ENCODE measurements at regions not wholly inside any gene's neighbourhood (a gene's known extent, or its start where the extent isn't known, plus 50 kb on each side); places are given as distances from the start of the nearest gene placed in this dataset.
"Not testable (repeated sequence)": the region's sequence is repeated elsewhere in the genome, so short reads cannot be mapped to it uniquely, and the experiment has no call there.

- TF ChIP-seq POLR2AphosphoS5 (IDR thresholded peaks at IDR 0.05) (no peak), POLR2A (IDR thresholded peaks at IDR 0.05; ENCODE audit: low read depth) (no peak), EP300 (IDR thresholded peaks at IDR 0.05) (no peak), CTCF (IDR thresholded peaks at IDR 0.05) (no peak)
Measured at GRCh38 chr1:241432241-241432640, 75.2 kb upstream of the RGS7 start.

GRCh38 chr1:241425091-241425490 lies 68.1 kb upstream of the RGS7 start:
- 82% methylated on average over 4 of the region's 4 CpGs for WGBS
- H3K36me3 ChIP-seq; intact Hi-C loops (cut with DNase I); DNase-seq (ENCODE audit: extremely low spot score); H3K9me3 ChIP-seq; H3K27ac ChIP-seq (replicated peaks in 1 of 4); H3K4me3 ChIP-seq: not testable (repeated sequence)
- Histone ChIP-seq H3K4me1 (peaks cover 6 to 13% (median 12%) of the 10 kb centered on the region in 4 donors), H3K27me3 (peaks cover 0 to 19% (median 6%) of the 10 kb centered on the region in 4 donors)

More at GRCh38 chr1:241432241-241432640, 75.2 kb upstream of the RGS7 start:
- no peaks in the 10 kb centered on the region for H3K4me1 ChIP-seq
- H3K27me3 ChIP-seq: peaks cover 0 to 13% (median 0%) of the 10 kb centered on the region in 4 donors
- intact Hi-C loops (cut with DNase I): no loop called here
- H3K9me3 ChIP-seq: no peaks in the 10 kb centered on the region
- H3K36me3 ChIP-seq: no peaks in the 10 kb centered on the region
- H3K27ac ChIP-seq (replicated peaks in 1 of 4): no peak overlapping the region
- DNase-seq (ENCODE audit: extremely low spot score): no peak
- H3K4me3 ChIP-seq: no peak overlapping the region
- WGBS: 87% methylated on average over 4 of the region's 4 CpGs

- Histone ChIP-seq H3K36me3 (no peaks in the 10 kb centered on the region), H3K9me3 (no peaks in the 10 kb centered on the region), H3K4me3 (peak overlapping the region; percentile 41 to 50 (median 46)), H3K4me1 (peaks cover 6 to 13% (median 12%) of the 10 kb centered on the region in 4 donors), H3K27ac (replicated peaks in 1 of 4) (no peak overlapping the region), H3K27me3 (peaks cover 0 to 18% (median 6%) of the 10 kb centered on the region in 4 donors)
- 29% methylated on average over 12 of the region's 21 CpGs for WGBS
- no peak for DNase-seq (ENCODE audit: extremely low spot score)
- intact Hi-C loops (cut with DNase I): no loop called here
- TF ChIP-seq POLR2A (IDR thresholded peaks at IDR 0.05; ENCODE audit: low read depth) (no peak), CTCF (IDR thresholded peaks at IDR 0.05) (no peak), EP300 (IDR thresholded peaks at IDR 0.05) (no peak)
Measured at GRCh38 chr1:241424480-241424971, 67.5 kb upstream of the RGS7 start.

- Histone ChIP-seq H3K4me3 (peak overlapping the region; percentile 41 to 50 (median 46)), H3K36me3 (no peaks in the 10 kb centered on the region), H3K9me3 (no peaks in the 10 kb centered on the region), H3K27ac (replicated peaks in 1 of 4) (no peak overlapping the region), H3K4me1 (peaks cover 6 to 13% (median 12%) of the 10 kb centered on the region in 4 donors), H3K27me3 (peaks cover 0 to 18% (median 6%) of the 10 kb centered on the region in 4 donors)
- intact Hi-C loops (cut with DNase I): no loop called here
- DNase-seq (ENCODE audit: extremely low spot score): no peak
- TF ChIP-seq CTCF (IDR thresholded peaks at IDR 0.05): no peak
- no peak for TF ChIP-seq POLR2AphosphoS5 (IDR thresholded peaks at IDR 0.05)
- TF ChIP-seq POLR2A (IDR thresholded peaks at IDR 0.05; ENCODE audit: low read depth): no peak
- no peak for TF ChIP-seq EP300 (IDR thresholded peaks at IDR 0.05)
- WGBS: 3% methylated on average over 28 of the region's 61 CpGs
Measured at GRCh38 chr1:241423541-241424479, 66.8 kb upstream of the RGS7 start.

GRCh38 chr1:241422470-241422869 lies 65.5 kb upstream of the RGS7 start:
- Histone ChIP-seq H3K27me3 (peaks cover 0 to 18% (median 6%) of the 10 kb centered on the region in 4 donors), H3K36me3 (no peaks in the 10 kb centered on the region), H3K9me3 (no peaks in the 10 kb centered on the region), H3K4me1 (peaks cover 6 to 13% (median 12%) of the 10 kb centered on the region in 4 donors), H3K4me3 (no peak overlapping the region), H3K27ac (replicated peaks in 1 of 4) (no peak overlapping the region)
- no peak for TF ChIP-seq POLR2A (IDR thresholded peaks at IDR 0.05; ENCODE audit: low read depth)
- no peak for TF ChIP-seq POLR2AphosphoS5 (IDR thresholded peaks at IDR 0.05)
- no peak for TF ChIP-seq CTCF (IDR thresholded peaks at IDR 0.05)
- no peak for TF ChIP-seq EP300 (IDR thresholded peaks at IDR 0.05)
- intact Hi-C loops (cut with DNase I): no loop called here
- 83% methylated on average over 6 of the region's 6 CpGs for WGBS
- no peak for DNase-seq (ENCODE audit: extremely low spot score)
